Midbrain (tissue), 1 donor: ENCODE measurements at regions not wholly inside any gene's neighbourhood (a gene's known extent, or its start where the extent isn't known, plus 50 kb on each side); places are given as distances from the start of the nearest gene placed in this dataset.

Experiments
- DNase-seq: peaks from one replicate; lab custom pipeline; 2025; lab: John Stamatoyannopoulos, UW

DNA sequence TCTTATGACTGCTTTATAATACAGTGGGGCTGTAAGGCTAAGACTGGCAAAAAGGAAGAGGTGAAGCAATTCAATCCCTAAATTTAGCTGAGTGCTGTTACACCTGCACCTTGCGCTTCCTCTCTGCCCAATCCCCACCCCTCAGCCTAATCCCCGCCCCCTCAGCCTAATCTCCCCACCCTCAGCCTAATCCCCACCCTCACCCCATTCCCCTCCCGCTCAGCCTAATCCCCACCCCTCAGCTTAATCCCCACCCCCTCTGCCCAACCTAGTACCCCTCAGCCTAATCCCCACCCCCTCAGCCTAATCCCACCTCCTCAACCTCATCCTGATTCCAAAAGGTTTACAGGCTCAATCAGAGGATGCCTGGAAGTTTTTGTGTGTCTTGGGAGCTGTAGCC lies 155.5 kb downstream of the PMP22 start:
- no peak for DNase-seq

DNA sequence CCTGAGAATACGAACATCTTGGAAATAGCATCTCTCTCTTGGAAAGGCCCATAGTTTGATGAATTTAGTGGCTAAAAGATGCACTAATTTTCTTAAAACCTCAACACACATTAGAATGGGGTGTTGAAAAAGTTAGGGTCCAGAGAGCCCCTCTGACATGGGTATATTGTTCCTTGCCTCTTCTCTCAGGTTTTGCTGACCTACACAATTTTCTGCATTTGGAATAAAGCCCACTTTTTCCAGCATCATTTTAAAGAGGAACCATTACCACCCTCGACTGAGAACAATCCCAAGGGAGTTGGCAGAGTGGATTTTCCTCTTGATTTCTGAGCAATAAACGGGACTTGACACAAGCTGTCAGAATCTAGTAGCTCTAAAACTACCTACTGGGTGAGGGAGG lies 156.1 kb downstream of the PMP22 start:
- no peak for DNase-seq

DNA sequence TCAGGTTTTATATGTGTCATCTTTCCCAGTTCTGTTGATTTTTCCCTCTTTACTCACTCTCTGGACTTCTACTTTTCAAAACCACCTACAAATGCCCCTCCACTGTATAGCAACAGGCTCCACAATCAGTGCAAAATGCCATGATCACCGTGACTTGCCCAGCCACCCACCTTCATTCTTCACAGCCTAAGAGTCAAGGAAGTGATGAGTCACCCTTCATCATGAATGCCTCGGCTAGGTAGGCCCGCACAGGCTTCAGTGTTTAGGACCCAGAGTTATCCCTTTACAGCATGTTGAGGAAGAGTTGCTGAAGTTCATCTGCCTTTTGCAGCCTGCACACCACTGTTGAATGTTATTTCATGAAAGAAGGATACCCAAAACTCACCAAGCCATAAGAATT lies 158.6 kb downstream of the PMP22 start:
- no peak for DNase-seq

DNA sequence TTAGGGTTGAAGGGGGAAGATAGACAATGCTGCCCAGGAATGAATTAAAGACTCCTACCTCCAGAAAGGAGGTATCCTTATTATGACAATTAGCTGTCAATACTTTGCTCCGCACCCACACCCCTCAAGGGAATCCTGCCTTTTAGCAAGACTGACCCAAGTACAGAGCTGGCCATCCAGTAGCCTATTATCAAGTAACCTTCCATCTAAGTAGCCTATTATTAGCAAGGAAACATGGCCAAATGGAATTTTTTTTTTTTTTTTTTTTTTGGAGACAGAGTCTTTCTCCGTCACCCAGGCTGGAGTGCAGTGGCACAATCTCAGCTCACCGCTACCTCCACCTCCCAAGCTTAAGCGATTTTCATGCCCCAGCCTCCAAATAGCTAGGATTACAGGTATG lies 161.3 kb downstream of the PMP22 start:
- no peak for DNase-seq

DNA sequence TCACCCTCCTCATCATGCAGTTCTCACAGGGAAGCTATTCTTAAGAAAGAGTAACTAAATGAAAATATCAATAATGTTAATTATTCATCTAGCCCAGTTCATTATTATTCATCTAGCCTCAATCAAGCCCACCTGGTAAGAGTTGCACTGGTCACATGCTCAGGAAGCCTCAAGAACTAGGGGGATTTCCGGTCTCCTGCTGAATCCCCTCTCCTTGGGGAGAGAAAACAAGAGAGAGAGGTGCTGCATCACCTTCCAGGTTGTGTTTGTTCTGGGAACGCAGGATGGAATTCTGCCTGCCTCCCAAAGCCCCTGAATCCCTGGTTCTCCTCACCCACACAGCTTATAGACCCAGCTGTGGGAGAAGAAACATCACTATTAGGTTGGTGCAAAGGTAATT lies 164.0 kb downstream of the PMP22 start:
- DNase-seq, result no peak

DNA sequence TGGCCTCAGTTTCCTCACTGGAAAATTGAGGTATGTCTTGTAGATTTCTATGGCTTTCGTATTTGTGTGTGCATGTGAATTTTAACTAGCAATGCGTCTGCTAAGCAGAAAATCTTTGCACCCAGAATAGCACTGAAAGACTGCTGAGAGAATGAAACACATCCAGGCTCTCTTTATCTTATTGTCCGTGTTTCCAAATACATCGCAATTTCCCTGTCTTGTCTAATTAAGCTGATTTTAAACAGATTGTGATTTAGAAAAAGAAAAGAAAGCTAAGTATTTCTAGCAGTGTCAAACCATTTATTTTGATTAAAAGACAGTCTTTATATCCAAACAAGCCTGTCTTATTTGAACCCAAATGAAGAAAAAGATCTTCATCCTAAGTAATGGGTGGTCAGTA lies 168.6 kb downstream of the PMP22 start:
- DNase-seq, result no peak

DNA sequence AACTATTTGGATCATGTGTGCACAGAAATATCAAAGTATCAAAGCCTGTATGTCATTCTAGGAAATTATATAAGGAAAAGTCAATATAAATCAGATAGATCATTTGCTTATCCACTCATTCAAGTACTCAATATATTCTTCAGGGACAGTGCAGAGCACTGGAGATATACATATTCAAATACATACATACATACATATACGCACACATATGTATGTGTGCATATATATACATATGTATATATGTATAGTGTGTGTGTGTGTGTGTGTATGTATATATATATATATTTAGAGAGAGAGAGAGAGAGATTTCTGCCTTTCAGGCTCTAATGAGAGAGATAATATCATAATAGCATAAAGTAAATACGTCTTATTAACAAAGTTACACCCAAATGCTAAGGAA lies 169.2 kb downstream of the PMP22 start:
- no peak for DNase-seq

DNA sequence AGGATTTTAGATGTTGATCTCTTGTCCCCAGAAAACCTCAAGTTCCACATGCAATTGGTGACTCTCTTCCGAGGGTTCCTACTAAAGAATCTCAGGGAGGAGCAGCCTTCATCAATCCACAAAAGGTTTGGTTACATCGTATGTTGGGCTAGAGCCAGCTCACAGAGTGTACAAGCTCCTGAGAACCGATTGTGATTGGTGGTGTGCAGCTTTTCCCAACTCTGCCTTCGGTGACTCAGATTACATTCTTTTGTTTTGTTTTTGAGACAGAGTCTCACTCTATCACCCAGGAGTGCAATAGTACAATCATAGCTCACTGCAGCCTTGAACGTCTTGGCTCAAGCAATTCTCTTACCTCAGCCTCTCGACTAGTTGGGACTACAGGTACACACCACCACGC lies 172.4 kb downstream of the PMP22 start:
- no peak for DNase-seq

DNA sequence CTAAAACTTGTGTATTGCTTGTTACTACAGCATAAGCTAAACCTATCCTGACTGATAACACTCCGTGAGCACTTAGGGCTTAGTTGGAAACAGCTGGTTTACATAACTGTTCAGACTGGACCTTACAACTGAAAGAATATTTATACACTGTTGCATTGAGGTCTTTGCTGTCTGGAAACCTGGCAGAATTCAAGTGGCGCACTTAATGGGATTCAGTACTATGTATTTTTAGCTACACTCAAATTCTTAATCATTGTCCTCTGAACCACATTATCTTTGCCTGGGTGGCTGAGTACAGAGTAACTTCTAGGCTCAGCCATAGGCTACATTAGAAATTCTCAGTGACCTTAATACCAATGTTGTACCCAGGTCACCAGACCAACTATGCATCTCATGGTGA lies 172.9 kb downstream of the PMP22 start:
- DNase-seq, result no peak

DNA sequence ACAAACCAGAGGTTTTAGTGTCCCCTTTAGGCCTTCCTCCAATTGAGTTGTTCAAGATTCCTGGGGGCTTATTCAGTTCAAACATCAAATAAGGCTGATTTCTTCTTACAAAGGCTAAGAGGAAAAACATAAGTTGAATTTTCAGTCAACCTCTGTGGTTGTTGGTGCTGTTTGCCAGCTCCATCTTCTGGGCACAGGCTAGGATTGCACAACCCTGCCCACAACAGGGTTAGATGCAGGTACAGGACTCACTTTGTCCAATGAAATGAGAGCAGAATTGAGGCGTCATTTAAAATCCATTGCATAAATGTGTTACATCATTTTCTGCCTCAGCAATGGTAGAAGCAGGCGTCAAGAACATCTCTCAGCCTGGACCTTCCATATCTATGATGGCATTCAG lies 173.3 kb downstream of the PMP22 start:
- DNase-seq, result no peak

DNA sequence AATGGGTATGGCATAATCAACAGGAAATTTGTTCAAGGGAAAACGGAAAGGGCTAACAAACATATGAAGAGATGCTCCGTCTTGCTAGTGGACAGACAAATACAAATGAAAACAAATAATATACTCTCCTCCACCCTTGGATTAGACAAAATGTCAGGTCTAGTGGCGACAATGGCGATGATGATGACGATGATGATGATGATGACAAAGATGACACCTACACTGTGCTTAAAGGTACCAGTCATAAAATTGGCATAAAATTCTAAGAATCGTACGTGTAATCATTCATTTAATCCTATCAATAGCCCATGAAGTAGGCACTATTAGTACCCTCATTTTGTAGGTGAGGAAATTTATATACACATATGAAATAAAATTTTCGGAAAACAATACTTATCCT lies 174.6 kb downstream of the PMP22 start:
- DNase-seq, result no peak

DNA sequence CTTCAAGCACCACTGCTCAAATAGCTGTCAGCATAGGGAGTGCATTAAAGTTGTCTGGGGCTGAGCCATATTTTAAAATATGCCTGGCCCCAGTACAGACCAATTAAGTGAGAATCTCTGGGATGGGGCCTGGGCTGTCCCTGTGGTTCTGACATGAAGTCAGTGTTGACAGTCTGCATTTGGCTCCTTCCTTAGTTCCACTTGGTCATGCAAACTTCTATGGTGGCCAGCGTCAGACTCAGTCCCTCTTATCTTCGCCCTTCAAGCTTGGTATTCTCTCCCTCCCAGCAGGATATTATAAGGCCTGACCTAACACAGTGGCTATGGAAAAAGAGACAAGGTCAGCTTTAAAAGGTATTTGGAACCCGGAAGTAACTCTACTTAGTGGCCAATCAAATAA lies 177.2 kb downstream of the PMP22 start:
- no peak for DNase-seq

DNA sequence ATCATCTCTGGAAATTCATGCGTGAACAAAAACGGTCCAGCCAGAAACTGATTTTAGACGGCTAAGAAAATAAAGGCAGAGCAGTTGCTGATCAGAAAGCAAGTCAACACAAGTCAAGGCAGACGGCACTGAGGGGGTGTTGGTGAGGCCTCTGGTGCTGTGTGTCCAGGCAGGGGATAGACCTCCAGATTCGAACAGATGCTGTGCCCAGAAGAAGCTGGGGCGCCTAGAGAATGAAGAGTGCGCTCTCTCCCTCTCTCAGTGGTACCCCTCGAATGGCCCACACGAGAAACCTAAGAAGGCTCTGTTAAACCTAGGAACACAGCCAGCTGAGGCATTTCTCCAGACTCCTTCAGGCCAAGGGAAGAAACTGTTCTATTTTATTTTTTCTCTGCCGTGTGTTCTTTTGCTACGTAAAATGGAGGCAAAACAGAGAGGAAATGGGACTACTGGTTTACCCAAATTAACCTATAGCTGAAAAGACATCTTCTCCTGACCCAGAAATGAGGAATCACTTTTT lies 178.3 kb downstream of the PMP22 start:
- DNase-seq, result no peak

DNA sequence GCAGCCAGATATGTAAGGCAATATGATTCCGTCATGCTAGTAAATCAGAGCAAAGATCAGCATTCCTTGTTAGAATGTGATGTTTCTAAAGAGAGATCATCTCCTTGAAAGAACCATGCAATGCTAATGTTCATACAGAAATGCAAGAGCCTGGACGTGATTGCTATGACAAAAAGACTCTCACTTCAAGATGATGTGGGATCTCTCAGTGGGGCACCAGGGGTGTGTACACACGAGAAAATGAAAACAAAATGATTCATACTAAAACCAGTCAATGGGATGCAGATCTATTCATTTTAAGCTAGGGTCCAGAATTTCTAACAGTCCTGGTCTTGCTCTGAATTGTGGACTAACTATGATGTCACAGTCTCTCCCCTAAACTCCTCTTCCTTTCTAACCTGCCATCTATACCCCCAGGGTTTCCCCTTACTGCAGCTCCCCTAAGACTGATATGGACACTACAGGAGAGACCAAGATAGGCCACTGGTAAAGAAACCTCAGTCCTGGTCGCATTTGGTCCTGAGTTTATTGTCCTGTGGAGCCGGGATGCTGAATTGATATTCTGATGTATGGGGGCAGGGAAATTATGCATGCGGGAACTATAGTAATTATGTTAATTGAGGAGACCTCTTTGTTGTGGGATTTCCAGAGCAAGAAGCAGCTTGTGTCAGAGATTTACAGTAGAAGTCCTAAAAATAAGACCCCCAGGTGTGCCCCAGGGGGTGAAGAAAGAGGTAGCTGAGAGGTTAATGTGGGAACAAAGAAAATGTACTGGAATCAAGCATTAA lies 179.0 kb downstream of the PMP22 start:
- DNase-seq, result no peak

DNA sequence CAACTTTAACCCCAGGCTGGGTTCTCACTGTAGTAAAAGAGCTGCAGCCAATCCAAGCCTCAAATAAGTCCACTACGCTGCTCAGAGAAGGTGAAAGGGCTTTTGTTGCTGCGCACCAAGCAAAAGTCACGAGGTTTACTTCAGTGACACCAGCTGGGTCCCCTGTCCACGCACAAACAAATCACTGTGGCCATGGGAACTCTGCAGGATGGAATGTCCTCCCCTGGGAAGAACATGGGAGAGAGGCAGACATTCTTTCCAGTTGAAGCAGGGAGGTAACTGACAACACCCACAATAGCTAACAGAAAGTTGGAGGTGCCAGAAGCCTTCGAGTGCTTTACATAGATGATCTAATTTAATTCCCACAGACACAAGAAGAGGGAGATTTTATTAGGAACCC lies 181.9 kb downstream of the PMP22 start:
- no peak for DNase-seq

DNA sequence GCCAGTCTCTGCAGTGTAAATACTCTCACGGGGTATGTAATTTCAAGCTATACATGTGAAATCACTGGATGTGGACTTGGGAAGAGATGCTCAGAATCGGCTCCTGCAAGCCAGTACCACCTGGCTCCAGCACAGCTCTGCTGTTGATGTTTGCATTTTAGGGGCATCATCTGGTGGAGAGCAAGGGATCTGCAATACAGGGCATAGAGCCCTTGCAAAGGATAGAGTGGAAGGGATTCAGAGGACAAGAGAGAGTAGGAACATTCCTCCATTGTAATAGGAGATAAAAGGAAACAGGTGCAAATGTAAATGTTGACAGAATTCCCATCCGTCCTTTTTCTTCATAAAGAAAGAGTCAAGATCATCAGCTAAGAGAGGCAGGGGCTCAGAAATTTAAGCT lies 184.1 kb downstream of the PMP22 start:
- DNase-seq, result no peak

DNA sequence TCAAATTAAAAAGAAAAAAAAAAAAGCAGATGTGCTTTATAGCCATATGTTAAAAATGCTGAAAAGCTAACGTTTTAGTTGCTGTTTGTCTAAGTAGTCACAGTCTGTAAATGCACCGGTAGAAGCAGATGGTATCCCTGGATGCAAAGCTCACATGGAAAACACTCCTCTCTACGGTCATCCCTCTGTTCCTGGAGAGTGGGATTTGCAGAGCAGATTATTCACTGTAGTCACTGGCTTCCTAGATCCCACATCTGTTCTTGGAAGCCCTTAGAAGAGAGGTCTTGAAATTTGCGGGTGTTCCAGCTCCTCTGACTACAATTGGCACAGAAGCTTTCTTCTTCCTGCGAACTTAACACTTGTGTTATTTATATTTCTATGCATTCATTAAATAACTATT lies 186.6 kb downstream of the PMP22 start:
- DNase-seq, result no peak

DNA sequence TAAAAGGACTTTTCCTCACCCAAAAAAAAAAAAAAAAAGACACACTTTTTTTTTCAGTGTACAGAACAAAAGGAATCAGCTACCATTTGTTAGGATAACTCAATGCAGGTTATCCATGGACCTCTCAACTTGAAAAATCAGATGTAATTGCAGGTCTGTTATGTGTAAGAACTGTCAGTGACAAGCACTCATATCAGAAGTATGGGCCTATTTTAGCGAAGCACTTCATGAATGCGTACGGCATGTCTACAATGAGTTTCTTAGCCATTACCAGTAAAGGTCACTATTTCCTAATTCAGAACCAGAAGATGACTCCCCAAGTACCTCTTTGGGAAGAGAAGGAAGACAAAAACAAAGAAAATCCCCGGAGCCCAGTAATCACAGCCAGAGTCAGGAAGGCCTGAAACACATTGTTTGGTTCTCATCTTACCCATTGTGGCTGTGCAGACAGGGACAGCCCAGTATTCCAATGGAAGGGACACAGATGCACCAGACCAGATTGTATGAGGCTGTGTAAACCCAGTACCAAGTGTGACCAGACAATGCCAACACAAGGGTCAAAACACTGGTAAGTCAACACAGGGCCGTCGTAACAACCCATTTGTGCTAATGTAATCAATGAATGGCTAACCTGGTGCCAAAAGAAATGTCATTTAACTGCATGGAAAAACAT lies 188.0 kb downstream of the PMP22 start:
- DNase-seq, result no peak

DNA sequence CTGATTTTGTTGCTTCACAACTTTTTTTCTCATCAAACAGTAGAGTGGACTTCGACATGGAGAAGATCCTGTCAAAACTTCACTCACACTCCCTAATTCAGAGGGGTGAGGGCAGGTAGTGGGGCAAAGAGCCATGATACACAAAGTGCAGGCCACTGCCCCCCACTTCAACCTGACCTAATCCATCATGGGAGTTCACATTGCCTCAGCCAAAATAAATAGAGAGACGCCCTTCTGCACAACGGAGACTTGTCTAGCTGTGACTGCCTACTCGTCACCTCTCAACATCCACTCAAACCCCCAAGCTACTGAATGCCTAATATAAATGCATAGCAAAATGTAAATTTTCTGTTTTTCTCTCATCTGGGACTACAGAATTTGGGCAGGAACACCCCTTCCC lies 213.2 kb downstream of the PMP22 start:
- no peak for DNase-seq

DNA sequence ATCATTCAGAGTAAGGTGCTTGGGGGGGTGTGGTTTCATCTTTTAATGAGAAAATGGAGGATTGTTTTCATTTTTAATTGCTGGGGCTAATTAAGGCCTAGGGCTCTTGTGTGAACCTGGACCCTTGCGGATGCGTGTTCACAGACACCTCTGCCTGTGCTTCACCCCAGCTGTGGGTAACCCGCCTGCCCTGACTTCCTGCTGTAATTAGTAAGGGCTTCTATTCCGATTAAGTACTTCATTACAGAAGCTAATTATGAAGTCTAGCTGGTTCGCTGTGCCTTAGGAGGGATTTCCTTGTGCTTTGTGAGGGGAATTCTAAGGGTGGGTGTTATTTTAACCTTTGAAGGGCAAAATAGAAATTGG lies 215.3 kb downstream of the PMP22 start:
- no peak for DNase-seq

DNA sequence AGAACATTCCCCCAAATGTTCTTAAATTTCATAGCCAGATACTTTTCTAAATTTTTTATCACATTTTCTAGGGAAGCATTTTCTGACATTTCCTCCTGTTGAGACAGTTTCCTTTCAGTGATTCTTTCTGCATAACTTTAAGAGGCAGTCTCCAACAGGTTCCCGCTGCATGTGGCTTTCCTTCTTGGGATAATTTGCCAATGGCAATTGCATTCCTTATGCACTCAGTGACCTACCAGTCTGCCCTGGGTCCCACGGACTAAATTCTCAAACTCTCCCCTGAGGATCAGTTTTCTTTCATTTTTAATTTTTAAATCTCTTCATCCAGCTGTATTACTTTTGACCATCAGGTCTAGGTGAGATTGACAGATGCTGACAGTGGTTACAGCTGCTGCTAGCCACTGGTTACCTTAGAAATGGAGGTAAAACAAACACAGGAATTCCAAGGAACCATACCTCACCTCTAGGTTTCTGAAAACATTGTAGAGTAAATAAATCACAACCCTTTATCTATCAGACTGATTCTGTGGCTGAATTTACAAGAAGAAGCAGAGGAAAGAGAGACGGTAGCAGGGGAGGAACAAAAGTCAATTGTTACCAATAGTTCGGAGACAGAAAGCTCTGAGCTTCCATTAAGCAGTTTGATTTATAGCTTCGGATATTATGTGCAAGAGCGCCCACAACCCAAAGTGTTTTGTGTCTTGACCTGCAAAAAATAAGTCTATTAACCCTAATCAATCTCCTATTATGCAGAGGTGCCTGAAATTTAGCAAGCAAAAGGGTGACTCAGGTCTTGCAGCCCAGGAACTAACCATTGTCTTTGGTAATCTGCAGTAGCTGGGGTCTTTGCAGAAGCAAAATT lies 216.0 kb downstream of the PMP22 start:
- no peak for DNase-seq

DNA sequence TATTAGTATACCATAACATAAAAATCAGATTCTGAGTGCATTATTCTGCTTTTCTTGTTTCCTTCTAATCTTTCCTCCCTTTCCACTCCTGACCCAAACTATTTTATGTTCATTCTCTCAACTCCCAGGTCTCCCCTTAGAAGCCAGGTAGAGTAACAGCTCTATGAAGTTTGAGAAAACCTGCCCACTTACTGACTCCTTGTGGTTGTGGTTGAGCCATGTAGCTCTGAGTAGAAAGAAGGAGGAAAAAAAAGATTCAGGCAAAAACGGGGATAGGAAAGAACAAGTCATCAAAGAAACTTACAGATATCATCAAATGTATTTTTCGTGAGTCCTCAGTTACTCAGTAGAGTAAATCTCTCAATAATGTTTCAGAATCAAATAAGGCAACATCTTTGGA lies 216.7 kb downstream of the PMP22 start:
- no peak for DNase-seq

DNA sequence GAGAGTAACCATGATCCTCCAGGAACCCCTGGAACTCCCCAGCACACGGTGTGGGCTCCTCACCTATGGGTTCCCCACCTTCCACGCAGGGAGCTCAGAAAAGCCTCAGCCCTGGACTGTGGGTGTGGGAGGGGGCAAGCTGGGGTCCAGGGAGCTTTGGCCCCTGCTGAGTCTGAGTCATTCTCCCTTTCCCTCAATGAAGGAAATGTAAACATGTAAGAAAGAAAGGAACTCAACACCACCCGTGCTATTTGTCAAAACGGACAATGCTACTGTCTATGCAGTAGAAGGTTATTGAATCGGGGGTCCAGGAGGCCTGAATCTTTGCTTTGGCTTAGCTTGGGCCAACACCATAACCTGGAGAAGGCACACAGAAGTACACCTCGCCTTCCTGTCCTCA lies 222.8 kb downstream of the PMP22 start:
- no peak for DNase-seq
